Parathyroid adenoma (tissue), 2 donors: ENCODE measurements at regions not wholly inside any gene's neighbourhood (a gene's known extent, or its start where the extent isn't known, plus 50 kb on each side); places are given as distances from the start of the nearest gene placed in this dataset.

ENCODE experiments used
- H2AFZ ChIP-seq: fragments of 300-600 bp; sonication (generic); one replicate; pipeline ENCODE4 v1.7.0; 2017; ENCODE audit warnings: antibody characterized with exemption, mild to moderate bottlenecking
- H3K27ac ChIP-seq: fragments of 300-600 bp; sonication (generic); one replicate; pipeline ENCODE4 v1.7.0; 2017
- H3K27me3 ChIP-seq: fragments of 300-600 bp; sonication (generic); one replicate; pipeline ENCODE4 v1.7.0; 2017; ENCODE audit warnings: low read length; ENCODE audit not compliant: control insufficient read depth, insufficient read depth
- H3K36me3 ChIP-seq: fragments of 300-600 bp; sonication (generic); one replicate; pipeline ENCODE4 v1.7.0; 2017; ENCODE audit warnings: low read length; ENCODE audit not compliant: control insufficient read depth, insufficient read depth
- H3K4me1 ChIP-seq: fragments of 300-600 bp; sonication (generic); one replicate; pipeline ENCODE4 v1.7.0; 2017; ENCODE audit warnings: control low read depth
- H3K4me2 ChIP-seq: fragments of 300-600 bp; sonication (generic); one replicate; pipeline ENCODE4 v1.7.0; 2017; ENCODE audit warnings: low read length
- H3K4me3 ChIP-seq: fragments of 300-600 bp; sonication (generic); one replicate; pipeline ENCODE4 v1.7.0; 2017; ENCODE audit warnings: low read depth, low read length
- H3K79me2 ChIP-seq: fragments of 300-600 bp; sonication (generic); one replicate; pipeline ENCODE4 v1.7.0; 2017; ENCODE audit warnings: control low read depth
- H3K9ac ChIP-seq: fragments of 300-600 bp; sonication (generic); one replicate; pipeline ENCODE4 v1.7.0; 2017; ENCODE audit warnings: mild to moderate bottlenecking
- H3K9me3 ChIP-seq: fragments of 300-600 bp; sonication (generic); one replicate; pipeline ENCODE4 v1.7.0; 2017; ENCODE audit warnings: low read length; ENCODE audit not compliant: control insufficient read depth
- CTCF ChIP-seq: fragments of 300-600 bp; sonication (generic); IDR thresholded peaks from one replicate; pipeline ENCODE4 v1.7.0; 2017; ENCODE audit warnings: antibody characterized with exemption, mild to moderate bottlenecking
- donor health status: primary hyperparathyroidism.

- Histone ChIP-seq H3K4me1 (no peaks in the 10 kb centered on the region), H2AFZ (no peak overlapping the region), H3K27me3 (no peaks in the 10 kb centered on the region), H3K4me3 (no peak overlapping the region), H3K27ac (no peak overlapping the region), H3K36me3 (no peaks in the 10 kb centered on the region), H3K4me2 (no peak overlapping the region), H3K9ac (no peak overlapping the region), H3K79me2 (no peaks in the 10 kb centered on the region), H3K9me3 (no peaks in the 10 kb centered on the region)
- no peak for TF ChIP-seq CTCF
These were observed 233.2 kb downstream of the PMP22 start for GRCh38 chr17:15031975-15032374.

- no peak overlapping the region for H3K9ac ChIP-seq
- no peaks in the 10 kb centered on the region for H3K9me3 ChIP-seq
- no peak overlapping the region for H3K4me2 ChIP-seq
- H3K36me3 ChIP-seq = no peaks in the 10 kb centered on the region
- no peak overlapping the region for H3K4me3 ChIP-seq
- no peaks in the 10 kb centered on the region for H3K79me2 ChIP-seq
- no peak overlapping the region for H3K27ac ChIP-seq
- H2AFZ ChIP-seq = no peak overlapping the region
- no peaks in the 10 kb centered on the region for H3K27me3 ChIP-seq
- no peak for TF ChIP-seq CTCF
- no peaks in the 10 kb centered on the region for H3K4me1 ChIP-seq
These were observed 235.7 kb downstream of the PMP22 start for GRCh38 chr17:15029469-15029868.

- H3K79me2 ChIP-seq = no peaks in the 10 kb centered on the region
- no peak overlapping the region for H3K9ac ChIP-seq
- H3K27me3 ChIP-seq = no peaks in the 10 kb centered on the region
- no peak overlapping the region for H2AFZ ChIP-seq
- no peaks in the 10 kb centered on the region for H3K36me3 ChIP-seq
- no peak for TF ChIP-seq CTCF
- H3K27ac ChIP-seq = no peak overlapping the region
- H3K9me3 ChIP-seq = no peaks in the 10 kb centered on the region
- no peaks in the 10 kb centered on the region for H3K4me1 ChIP-seq
- no peak overlapping the region for H3K4me3 ChIP-seq
- H3K4me2 ChIP-seq = no peak overlapping the region
These were observed 237.3 kb downstream of the PMP22 start for GRCh38 chr17:15027853-15028252.

GRCh38 chr17:15026088-15026487 is 239.0 kb downstream of the PMP22 start:
- TF ChIP-seq CTCF = no peak
- H3K79me2 ChIP-seq = no peaks in the 10 kb centered on the region

GRCh38 chr17:15023589-15024336 is 241.4 kb downstream of the PMP22 start:
- Histone ChIP-seq H3K79me2 (no peaks in the 10 kb centered on the region), H3K27me3 (no peaks in the 10 kb centered on the region), H2AFZ (no peak overlapping the region), H3K9ac (no peak overlapping the region), H3K4me1 (no peaks in the 10 kb centered on the region), H3K4me2 (no peak overlapping the region), H3K36me3 (no peaks in the 10 kb centered on the region), H3K9me3 (no peaks in the 10 kb centered on the region), H3K27ac (no peak overlapping the region), H3K4me3 (no peak overlapping the region)
- TF ChIP-seq CTCF = no peak

More at GRCh38 chr17:15026088-15026487, 239.0 kb downstream of the PMP22 start:
- Histone ChIP-seq H3K4me1 (no peaks in the 10 kb centered on the region), H3K9ac (no peak overlapping the region), H3K36me3 (no peaks in the 10 kb centered on the region), H3K4me2 (no peak overlapping the region), H3K4me3 (no peak overlapping the region), H3K27ac (no peak overlapping the region), H3K27me3 (no peaks in the 10 kb centered on the region), H3K9me3 (no peaks in the 10 kb centered on the region), H2AFZ (no peak overlapping the region)
